Suprapubic skin (tissue), 4 donors: ENCODE measurements at regions not wholly inside any gene's neighbourhood (a gene's known extent, or its start where the extent isn't known, plus 50 kb on each side); places are given as distances from the start of the nearest gene placed in this dataset.

Experiments
- DNase-seq, 2 donors: peaks; one replicate each; pipeline ENCODE4 v3.0.0-alpha.2; 2019; ENCODE audit warnings: low spot score in 2 of 2
- H3K27ac ChIP-seq: fragments of 200-600 bp; sonication (generic); one replicate; pipeline ENCODE4 v1.5.1; 2019
- H3K27me3 ChIP-seq: fragments of 200-600 bp; sonication (generic); one replicate; pipeline ENCODE4 v1.5.1; 2019
- H3K36me3 ChIP-seq: fragments of 200-600 bp; sonication (generic); one replicate; pipeline ENCODE4 v1.5.1; 2019
- H3K4me1 ChIP-seq: fragments of 200-600 bp; sonication (generic); one replicate; pipeline ENCODE4 v1.5.1; 2019
- H3K4me3 ChIP-seq: fragments of 200-600 bp; sonication (generic); one replicate; pipeline ENCODE4 v1.5.1; 2019; ENCODE audit warnings: mild to moderate bottlenecking
- H3K9me3 ChIP-seq: fragments of 200-600 bp; sonication (generic); one replicate; pipeline ENCODE4 v1.5.1; 2019
- EP300 ChIP-seq: sonication (generic); formaldehyde crosslinking; IDR thresholded peaks from one replicate; pipeline ENCODE4 v1.6.1; 2017; ENCODE audit warnings: antibody characterized with exemption
- POLR2A ChIP-seq, 2 donors: fragments of 450-650 bp; IDR thresholded peaks; one replicate each; pipeline ENCODE4 v1.6.1; 2017; ENCODE audit warnings: antibody characterized with exemption in 2 of 2, mild to moderate bottlenecking in 2 of 2, moderate library complexity in 2 of 2
- POLR2AphosphoS5 ChIP-seq, 3 donors: sonication (generic); formaldehyde crosslinking; IDR thresholded peaks; one replicate each; pipeline ENCODE4 v1.6.1; 2017; ENCODE audit warnings: antibody characterized with exemption in 3 of 3
- WGBS: methylation state at CpG from one replicate; pipeline ENCODE4 v1.1.5; 2018; 5-methylcytosine and 5-hydroxymethylcytosine counted together
- TF ChIP-seq, protein P1 (sequence below), 2 donors: fragments of 200-600 bp in 1 of 2; fragments of 450-650 bp in 1 of 2; sonication (generic) in 1 of 2; IDR thresholded peaks; one replicate each; pipeline ENCODE4 v1.5.1; 2016 to 2019; ENCODE audit warnings: antibody characterized with exemption in 2 of 2, mild to moderate bottlenecking in 1 of 2, moderate library complexity in 1 of 2

GRCh38 chr7:26034391-26034790 is 117.6 kb upstream of the NFE2L3 start:
- Histone ChIP-seq H3K9me3 (no peaks in the 10 kb centered on the region), H3K36me3 (no peaks in the 10 kb centered on the region), H3K27me3 (peaks cover 20% of the 10 kb centered on the region), H3K4me1 (no peaks in the 10 kb centered on the region), H3K27ac (no peak overlapping the region), H3K4me3 (no peak overlapping the region)
- WGBS = 83% methylated on average over 3 of the region's 3 CpGs
- DNase-seq = no peak
- TF ChIP-seq POLR2A (IDR thresholded peaks at IDR 0.05) = no peak
- TF ChIP-seq, protein P1, sequence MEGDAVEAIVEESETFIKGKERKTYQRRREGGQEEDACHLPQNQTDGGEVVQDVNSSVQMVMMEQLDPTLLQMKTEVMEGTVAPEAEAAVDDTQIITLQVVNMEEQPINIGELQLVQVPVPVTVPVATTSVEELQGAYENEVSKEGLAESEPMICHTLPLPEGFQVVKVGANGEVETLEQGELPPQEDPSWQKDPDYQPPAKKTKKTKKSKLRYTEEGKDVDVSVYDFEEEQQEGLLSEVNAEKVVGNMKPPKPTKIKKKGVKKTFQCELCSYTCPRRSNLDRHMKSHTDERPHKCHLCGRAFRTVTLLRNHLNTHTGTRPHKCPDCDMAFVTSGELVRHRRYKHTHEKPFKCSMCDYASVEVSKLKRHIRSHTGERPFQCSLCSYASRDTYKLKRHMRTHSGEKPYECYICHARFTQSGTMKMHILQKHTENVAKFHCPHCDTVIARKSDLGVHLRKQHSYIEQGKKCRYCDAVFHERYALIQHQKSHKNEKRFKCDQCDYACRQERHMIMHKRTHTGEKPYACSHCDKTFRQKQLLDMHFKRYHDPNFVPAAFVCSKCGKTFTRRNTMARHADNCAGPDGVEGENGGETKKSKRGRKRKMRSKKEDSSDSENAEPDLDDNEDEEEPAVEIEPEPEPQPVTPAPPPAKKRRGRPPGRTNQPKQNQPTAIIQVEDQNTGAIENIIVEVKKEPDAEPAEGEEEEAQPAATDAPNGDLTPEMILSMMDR (IDR thresholded peaks at IDR 0.05) = no peak
- no peak for TF ChIP-seq EP300
- no peak for TF ChIP-seq POLR2AphosphoS5 (IDR thresholded peaks at IDR 0.05)

GRCh38 chr7:26035552-26035951 is 116.4 kb upstream of the NFE2L3 start:
- Histone ChIP-seq H3K9me3 (no peaks in the 10 kb centered on the region), H3K27me3 (peaks cover 27% of the 10 kb centered on the region), H3K4me3 (no peak overlapping the region), H3K27ac (no peak overlapping the region), H3K4me1 (no peaks in the 10 kb centered on the region), H3K36me3 (no peaks in the 10 kb centered on the region)
- DNase-seq = no peak
- TF ChIP-seq, protein P1 (IDR thresholded peaks at IDR 0.05) = no peak

- TF ChIP-seq, protein P1 (IDR thresholded peaks at IDR 0.05) = no peak
- TF ChIP-seq POLR2AphosphoS5 (IDR thresholded peaks at IDR 0.05) (no peak), EP300 (no peak), POLR2A (IDR thresholded peaks at IDR 0.05) (no peak)
- Histone ChIP-seq H3K36me3 (no peaks in the 10 kb centered on the region), H3K4me3 (no peak overlapping the region), H3K27ac (no peak overlapping the region), H3K9me3 (no peaks in the 10 kb centered on the region), H3K27me3 (peaks cover 24% of the 10 kb centered on the region), H3K4me1 (no peaks in the 10 kb centered on the region)
- DNase-seq = no peak
- WGBS = 100% methylated on average over 1 of the region's 1 CpG
Measured at GRCh38 chr7:26036092-26036491, 115.9 kb upstream of the NFE2L3 start.

DNA sequence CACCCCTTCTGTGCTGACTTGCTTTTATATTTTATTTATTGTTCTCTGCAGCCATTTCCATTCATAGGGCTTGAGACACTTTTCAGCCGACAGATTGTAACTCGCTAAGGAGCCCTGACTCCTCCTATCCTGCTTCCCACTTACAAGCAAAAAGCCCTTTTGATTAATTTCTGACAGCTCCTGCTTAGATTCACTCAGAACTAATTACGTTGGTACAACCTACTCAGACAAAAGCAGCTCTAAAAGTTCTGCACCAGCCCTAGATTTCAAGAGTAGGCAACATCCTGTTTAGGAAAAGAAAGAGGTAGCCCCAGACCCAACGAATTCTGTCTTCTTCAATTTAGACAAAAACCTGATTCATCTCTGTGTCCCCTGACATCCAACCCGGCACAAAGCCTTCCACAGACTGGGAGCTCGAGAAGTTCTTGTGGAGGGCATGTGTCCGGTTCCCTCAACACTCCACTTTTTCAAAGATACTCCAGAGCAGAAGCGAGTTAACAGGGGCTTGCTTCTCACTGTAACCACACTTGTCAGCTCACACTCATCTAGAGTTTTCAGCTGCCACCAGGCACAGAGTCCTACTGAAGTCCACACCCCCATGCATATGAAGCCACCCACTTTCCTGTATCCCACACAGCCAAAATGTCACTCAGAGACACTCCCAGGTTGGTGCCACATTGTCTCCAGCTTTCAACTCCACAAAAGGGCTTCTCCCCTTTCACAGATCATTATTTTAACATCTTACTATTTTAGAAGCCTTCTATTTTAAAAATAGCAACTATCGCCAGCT is 113.6 kb upstream of the NFE2L3 start:
- Histone ChIP-seq H3K27me3 (peaks cover 24% of the 10 kb centered on the region), H3K4me1 (no peaks in the 10 kb centered on the region), H3K9me3 (no peaks in the 10 kb centered on the region), H3K4me3 (no peak overlapping the region), H3K27ac (no peak overlapping the region), H3K36me3 (no peaks in the 10 kb centered on the region)
- no peak for TF ChIP-seq POLR2A (IDR thresholded peaks at IDR 0.05)
- TF ChIP-seq POLR2AphosphoS5 (IDR thresholded peaks at IDR 0.05) = no peak
- no peak for TF ChIP-seq EP300
- TF ChIP-seq, protein P1 (IDR thresholded peaks at IDR 0.05) = no peak
- WGBS = 33% methylated on average over 9 of the region's 9 CpGs
- no peak for DNase-seq

DNA sequence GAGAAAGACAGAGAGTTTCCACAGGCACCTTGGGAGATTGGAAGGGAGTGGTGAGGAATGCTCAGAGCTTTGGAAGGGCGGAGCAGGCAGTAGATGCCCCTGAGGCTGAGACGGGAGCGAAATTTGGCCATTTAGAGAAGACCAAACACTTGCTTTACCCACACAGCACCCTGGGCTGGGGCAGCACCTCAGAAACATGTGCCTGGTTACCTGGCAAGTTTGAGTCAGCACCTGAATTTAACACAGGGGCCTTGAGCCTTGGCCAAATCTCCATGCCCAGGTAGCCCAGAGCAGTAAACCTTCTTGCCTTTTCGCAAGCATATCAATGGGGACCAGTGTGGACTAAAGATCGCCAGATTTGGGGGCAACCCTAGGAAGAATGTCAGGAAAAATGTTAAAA is 111.9 kb upstream of the NFE2L3 start:
- no peak for DNase-seq
- no peak overlapping the region for H3K27ac ChIP-seq

More for the DNA sequence above, 111.9 kb upstream of the NFE2L3 start:
- Histone ChIP-seq H3K36me3 (no peaks in the 10 kb centered on the region), H3K27me3 (peaks cover 24% of the 10 kb centered on the region), H3K4me1 (no peaks in the 10 kb centered on the region), H3K9me3 (no peaks in the 10 kb centered on the region), H3K4me3 (no peak overlapping the region)
- TF ChIP-seq EP300 (no peak), POLR2AphosphoS5 (IDR thresholded peaks at IDR 0.05) (no peak), POLR2A (IDR thresholded peaks at IDR 0.05) (no peak)
- TF ChIP-seq, protein P1 (IDR thresholded peaks at IDR 0.05) = no peak
- WGBS = 86% methylated on average over 5 of the region's 5 CpGs
